GM21423 (cell line): ENCODE measurements at regions not wholly inside any gene's neighbourhood (a gene's known extent, or its start where the extent isn't known, plus 50 kb on each side); places are given as distances from the start of the nearest gene placed in this dataset.
"Not testable (repeated sequence)": the region's sequence is repeated elsewhere in the genome, so short reads cannot be mapped to it uniquely, and the experiment has no call there.

Experiments
- ATAC-seq: cut with Tn5 transposase; IDR thresholded peaks from one replicate; pipeline ENCODE4 v1.9.1; 2021; ENCODE audit warnings: mild to moderate bottlenecking, moderate library complexity; ENCODE audit not compliant: unreplicated experiment

DNA sequence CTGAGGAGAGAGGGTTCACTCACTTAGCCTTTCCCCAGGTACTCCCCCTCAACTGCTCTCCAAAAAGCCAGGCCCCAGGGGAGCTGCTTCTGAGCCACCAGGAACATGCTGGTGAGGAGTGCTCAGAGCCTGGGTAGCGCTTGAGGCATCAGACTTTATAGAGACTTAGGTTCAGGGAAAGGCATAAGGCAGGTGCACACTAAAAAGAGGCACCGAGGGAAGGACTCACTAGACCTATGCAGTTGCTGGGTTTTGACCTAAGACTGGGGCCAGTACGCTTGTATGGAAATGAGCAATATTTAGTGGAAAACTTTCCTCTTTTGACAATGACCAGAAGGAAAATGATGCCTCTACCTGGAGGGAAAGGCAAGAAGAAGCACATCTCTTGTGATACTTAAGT lies 589.1 kb downstream of the RPIA start:
- not testable (repeated sequence) for ATAC-seq

GRCh38 chr2:89286448-89287080 lies 595.1 kb downstream of the RPIA start:
- not testable (repeated sequence) for ATAC-seq

DNA sequence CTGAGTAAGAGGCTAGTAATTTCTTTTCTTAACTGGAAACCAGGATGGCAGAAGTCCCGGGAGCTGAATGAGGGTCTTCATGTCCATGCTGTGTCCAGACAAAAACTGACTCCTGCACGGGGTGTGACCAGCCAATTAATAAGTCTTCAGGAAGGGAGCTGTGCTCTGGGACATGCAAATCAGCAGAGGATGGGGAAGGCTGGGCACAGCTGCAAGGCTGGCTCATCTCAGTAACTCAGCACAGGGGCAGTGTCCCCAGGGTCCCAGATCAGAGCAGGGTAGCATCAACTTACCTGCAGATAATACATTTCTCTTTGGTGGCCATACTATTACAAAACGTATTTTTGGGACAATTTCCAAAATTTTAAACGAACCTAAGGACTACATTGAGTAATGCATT lies 595.6 kb downstream of the RPIA start:
- ATAC-seq = not testable (repeated sequence)

DNA sequence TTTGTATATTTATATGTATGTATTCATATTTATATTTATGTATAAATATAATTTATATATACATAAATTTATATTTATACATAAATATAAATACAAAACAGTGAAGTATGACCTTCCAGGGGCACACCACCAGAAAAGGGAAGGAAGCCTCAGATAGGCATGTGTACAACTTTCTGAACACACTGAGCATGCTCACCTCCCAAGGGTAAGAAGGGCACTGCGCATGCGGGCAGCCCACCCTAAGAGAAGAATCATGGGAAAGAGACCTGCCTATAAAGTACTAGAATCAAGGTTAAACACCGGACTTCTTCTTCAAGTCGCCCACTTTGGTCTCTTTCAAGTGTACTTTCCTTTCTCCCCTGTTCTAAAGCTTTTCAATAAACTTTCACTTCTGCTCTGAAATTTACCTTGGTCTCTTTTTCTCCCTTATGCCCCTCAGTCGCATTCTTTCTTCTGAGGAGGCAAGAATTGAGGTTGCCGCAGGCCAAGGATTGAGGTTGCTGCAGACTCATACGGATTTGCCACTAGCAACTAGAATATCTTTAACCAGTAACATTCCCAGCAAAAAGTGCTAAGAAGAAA lies 600.3 kb downstream of the RPIA start:
- ATAC-seq = not testable (repeated sequence)

GRCh38 chr2:89293399-89293798 lies 601.9 kb downstream of the RPIA start:
- ATAC-seq = not testable (repeated sequence)

- ATAC-seq = not testable (repeated sequence)
These were observed 602.9 kb downstream of the RPIA start for GRCh38 chr2:89294335-89294734.

- not testable (repeated sequence) for ATAC-seq
These were observed 605.4 kb downstream of the RPIA start for GRCh38 chr2:89296820-89297398.

GRCh38 chr2:89299196-89299595 lies 607.7 kb downstream of the RPIA start:
- not testable (repeated sequence) for ATAC-seq

DNA sequence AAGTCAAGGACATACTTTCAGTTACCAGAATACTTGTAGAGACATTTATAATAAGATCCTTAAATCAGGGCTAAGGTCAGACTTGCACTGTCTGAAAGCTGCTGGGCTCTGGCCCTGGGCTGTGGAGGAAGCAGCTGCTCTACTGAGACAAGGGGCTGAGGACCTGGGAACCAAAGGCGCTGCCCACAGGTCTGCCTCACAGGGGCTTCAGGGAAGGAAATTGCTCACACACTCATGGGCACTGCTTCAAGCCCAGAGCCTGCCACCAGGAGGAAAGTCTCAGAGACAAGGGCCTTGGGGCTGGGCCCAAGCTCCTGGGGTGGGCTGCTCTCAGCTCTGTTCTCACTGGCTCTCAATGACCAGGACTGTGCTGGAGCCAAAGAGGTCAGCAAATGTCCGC lies 614.1 kb downstream of the RPIA start:
- not testable (repeated sequence) for ATAC-seq

GRCh38 chr2:89306869-89307637 lies 615.6 kb downstream of the RPIA start:
- not testable (repeated sequence) for ATAC-seq

DNA sequence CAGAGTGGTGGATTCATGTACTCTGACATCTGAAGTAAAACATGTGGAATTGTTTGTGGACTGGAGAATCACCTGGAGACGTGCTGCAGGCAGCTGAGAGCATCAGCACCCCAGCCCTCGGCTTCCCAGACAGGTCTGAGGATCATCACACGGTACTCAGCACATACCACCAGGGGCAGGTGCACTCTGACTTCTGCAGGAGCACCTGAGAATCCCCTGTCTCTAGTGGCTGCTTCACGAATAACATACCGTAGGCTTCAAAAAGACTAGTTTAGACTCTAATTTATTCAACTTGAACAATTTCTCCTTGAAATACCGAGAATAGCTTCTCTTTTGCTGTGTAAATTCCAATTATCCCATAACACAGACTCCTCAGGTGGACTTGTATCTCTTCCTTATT lies 627.5 kb downstream of the RPIA start:
- not testable (repeated sequence) for ATAC-seq

- ATAC-seq = not testable (repeated sequence)
These were observed 634.4 kb downstream of the RPIA start for GRCh38 chr2:89325894-89326293.

DNA sequence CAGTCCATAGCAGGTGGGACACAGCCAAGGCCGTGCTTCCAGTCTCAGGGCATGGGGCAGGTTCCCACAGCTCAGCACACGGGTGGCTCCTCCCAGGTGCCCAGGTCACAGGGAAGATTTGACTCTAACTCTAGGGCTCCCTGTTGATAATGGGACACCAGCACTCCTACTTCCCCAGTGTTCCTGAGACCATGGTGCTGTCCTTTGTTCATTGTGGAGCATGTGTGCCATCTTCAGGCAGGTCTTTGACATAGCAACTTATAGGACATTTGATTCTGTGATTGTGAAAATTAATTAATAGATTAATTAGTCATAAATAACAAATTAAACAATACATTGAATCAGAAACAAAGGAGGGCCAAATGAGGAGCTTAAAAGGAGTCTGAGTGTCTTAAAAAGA lies 635.0 kb downstream of the RPIA start:
- not testable (repeated sequence) for ATAC-seq

- ATAC-seq = not testable (repeated sequence)
These were observed 637.3 kb downstream of the RPIA start for GRCh38 chr2:89328790-89329189.
